ENCODE measurements at regions not wholly inside any gene's neighbourhood (a gene's known extent, or its start where the extent isn't known, plus 50 kb on each side); places are given as distances from the start of the nearest gene placed in this dataset.

GRCh38 chr13:48146636-48147035 is 51.7 kb upstream of the MED4 start:
- no peak for TF ChIP-seq GABPA (IDR thresholded peaks at IDR 0.05; ENCODE audit: low read depth)
- no peak for TF ChIP-seq REST (IDR thresholded peaks at IDR 0.05; ENCODE audit: insufficient replicate concordance, low read depth)
- no peak for TF ChIP-seq SPI1 (IDR thresholded peaks at IDR 0.05; ENCODE audit: borderline replicate concordance, low read depth)
- TF ChIP-seq POLR2AphosphoS5 (IDR thresholded peaks at IDR 0.05; ENCODE audit: low read depth), result no peak
- TF ChIP-seq, protein P1, sequence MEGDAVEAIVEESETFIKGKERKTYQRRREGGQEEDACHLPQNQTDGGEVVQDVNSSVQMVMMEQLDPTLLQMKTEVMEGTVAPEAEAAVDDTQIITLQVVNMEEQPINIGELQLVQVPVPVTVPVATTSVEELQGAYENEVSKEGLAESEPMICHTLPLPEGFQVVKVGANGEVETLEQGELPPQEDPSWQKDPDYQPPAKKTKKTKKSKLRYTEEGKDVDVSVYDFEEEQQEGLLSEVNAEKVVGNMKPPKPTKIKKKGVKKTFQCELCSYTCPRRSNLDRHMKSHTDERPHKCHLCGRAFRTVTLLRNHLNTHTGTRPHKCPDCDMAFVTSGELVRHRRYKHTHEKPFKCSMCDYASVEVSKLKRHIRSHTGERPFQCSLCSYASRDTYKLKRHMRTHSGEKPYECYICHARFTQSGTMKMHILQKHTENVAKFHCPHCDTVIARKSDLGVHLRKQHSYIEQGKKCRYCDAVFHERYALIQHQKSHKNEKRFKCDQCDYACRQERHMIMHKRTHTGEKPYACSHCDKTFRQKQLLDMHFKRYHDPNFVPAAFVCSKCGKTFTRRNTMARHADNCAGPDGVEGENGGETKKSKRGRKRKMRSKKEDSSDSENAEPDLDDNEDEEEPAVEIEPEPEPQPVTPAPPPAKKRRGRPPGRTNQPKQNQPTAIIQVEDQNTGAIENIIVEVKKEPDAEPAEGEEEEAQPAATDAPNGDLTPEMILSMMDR (IDR thresholded peaks at IDR 0.05; ENCODE audit: insufficient read depth, low read length), result no peak
- Histone ChIP-seq H3K27me3 (ENCODE audit: insufficient read depth, poor library complexity, severe bottlenecking) (no peaks in the 10 kb centered on the region), H3K4me3 (replicated peaks; ENCODE audit: insufficient read depth, low read length) (no peak overlapping the region), H3K27ac (replicated peaks) (no peak overlapping the region)
- no peak for DNase-seq (ENCODE audit: low read depth in 1 of 2, low spot score in 1 of 2)

DNA sequence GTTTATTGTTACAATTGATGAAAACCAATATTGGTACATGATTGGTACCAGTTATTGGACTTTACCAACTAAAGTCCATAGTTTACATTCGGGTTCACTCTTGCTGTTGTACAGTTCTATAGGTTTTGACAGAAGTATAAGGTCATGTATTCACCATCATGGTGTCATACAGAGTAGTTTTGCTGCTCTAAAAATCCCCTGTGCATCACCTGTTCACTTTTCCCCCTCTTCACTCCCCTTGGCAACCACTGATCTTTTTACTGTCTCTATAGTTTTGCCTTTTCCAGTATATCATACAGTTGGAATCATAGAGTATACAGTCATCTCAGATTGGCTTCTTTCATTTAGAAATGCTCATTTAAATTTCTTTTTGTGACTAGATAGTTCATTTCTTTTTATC is 51.2 kb upstream of the MED4 start:
- DNase-seq (ENCODE audit: low read depth in 1 of 2, low spot score in 1 of 2), result no peak
- H3K4me3 ChIP-seq (replicated peaks; ENCODE audit: insufficient read depth, low read length), result no peak overlapping the region
- no peak for TF ChIP-seq REST (IDR thresholded peaks at IDR 0.05; ENCODE audit: insufficient replicate concordance, low read depth)
- TF ChIP-seq SPI1 (IDR thresholded peaks at IDR 0.05; ENCODE audit: borderline replicate concordance, low read depth), result no peak
- no peak for TF ChIP-seq POLR2AphosphoS5 (IDR thresholded peaks at IDR 0.05; ENCODE audit: low read depth)
- TF ChIP-seq, protein P1 (IDR thresholded peaks at IDR 0.05; ENCODE audit: insufficient read depth, low read length), result no peak
- TF ChIP-seq GABPA (IDR thresholded peaks at IDR 0.05; ENCODE audit: low read depth), result no peak

More for the DNA sequence above, 51.2 kb upstream of the MED4 start:
- no peaks in the 10 kb centered on the region for H3K27me3 ChIP-seq (ENCODE audit: insufficient read depth, poor library complexity, severe bottlenecking)
- no peak overlapping the region for H3K27ac ChIP-seq (replicated peaks)
